GM10266 (cell line): ENCODE measurements at regions not wholly inside any gene's neighbourhood (a gene's known extent, or its start where the extent isn't known, plus 50 kb on each side); places are given as distances from the start of the nearest gene placed in this dataset.
"Not testable (repeated sequence)": the region's sequence is repeated elsewhere in the genome, so short reads cannot be mapped to it uniquely, and the experiment has no call there.

Experiments
- DNase-seq: peaks from one replicate; pipeline ENCODE4 v3.0.0; 2012; ENCODE audit errors: extremely low spot score
- TF ChIP-seq, protein P1 (sequence below): IDR thresholded peaks from 2 replicates; pipeline ENCODE4 v1.5.1; 2012; ENCODE audit warnings: mild to moderate bottlenecking, low read depth; ENCODE audit not compliant: control insufficient read depth, insufficient read depth; ENCODE audit errors: missing control alignments

DNA sequence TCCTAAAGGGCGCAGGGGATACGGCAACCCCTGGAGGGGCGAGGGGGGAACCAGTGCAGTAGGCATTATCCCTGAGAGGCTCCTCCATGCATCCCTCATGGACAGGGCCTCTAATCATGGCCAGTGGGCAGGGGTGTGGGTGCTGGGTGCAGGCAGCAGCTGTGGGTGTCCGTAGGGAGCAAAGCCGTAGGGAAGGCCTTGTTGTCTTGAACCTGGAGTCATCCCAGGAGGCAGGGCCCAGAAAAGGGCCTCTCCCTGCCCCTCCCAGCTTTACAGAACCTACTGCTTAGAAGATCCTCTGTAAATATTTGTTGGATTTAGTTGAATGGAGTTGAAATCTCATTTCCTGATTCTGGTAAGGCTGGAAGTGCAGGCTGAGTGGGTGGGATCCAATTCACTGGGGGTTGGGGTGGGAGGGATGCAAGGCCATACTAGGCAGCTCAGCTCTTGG, 207.0 kb upstream of the HAAO start:
- no peak for DNase-seq
- TF ChIP-seq, protein P1, sequence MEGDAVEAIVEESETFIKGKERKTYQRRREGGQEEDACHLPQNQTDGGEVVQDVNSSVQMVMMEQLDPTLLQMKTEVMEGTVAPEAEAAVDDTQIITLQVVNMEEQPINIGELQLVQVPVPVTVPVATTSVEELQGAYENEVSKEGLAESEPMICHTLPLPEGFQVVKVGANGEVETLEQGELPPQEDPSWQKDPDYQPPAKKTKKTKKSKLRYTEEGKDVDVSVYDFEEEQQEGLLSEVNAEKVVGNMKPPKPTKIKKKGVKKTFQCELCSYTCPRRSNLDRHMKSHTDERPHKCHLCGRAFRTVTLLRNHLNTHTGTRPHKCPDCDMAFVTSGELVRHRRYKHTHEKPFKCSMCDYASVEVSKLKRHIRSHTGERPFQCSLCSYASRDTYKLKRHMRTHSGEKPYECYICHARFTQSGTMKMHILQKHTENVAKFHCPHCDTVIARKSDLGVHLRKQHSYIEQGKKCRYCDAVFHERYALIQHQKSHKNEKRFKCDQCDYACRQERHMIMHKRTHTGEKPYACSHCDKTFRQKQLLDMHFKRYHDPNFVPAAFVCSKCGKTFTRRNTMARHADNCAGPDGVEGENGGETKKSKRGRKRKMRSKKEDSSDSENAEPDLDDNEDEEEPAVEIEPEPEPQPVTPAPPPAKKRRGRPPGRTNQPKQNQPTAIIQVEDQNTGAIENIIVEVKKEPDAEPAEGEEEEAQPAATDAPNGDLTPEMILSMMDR = no peak

DNA sequence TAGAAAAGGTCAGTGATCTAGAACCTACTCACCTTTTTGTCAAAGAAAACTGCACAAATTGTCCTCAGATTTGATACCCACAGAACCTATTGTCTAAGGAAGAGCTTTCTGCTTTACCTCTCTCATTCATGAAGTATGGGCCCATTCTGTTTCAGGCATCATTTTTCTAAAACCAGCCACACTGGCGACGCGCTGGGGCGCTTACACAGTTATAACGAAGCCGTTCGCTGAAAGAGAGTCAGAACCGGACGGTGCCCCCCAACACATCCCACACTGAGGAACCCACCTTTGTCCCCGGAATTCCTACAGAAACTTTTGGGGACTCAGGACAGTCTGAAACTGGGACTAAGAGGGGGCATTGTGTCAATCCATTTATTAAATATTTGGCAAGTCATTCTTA, 206.3 kb upstream of the HAAO start:
- TF ChIP-seq, protein P1 = no peak
- no peak for DNase-seq

DNA sequence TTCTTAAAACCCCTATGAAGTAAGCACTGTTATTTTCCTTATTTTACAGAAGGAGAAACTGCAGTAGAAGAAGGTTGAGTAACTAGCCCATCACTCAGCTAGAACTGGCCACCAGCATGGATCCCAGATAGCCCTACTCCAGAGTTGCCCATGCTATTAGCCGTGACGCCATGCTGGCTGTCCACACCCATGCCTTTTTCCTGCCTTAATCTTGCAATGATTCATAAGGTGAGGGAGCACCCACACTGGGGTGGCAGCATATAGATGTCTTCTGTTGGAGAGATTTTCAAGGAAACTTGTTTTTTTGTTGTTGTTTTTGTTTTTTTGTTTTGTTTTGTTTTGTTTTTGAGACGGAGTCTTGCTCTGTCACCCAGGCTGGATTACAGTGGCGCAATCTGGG, 204.1 kb upstream of the HAAO start:
- TF ChIP-seq, protein P1 = no peak
- DNase-seq = no peak

DNA sequence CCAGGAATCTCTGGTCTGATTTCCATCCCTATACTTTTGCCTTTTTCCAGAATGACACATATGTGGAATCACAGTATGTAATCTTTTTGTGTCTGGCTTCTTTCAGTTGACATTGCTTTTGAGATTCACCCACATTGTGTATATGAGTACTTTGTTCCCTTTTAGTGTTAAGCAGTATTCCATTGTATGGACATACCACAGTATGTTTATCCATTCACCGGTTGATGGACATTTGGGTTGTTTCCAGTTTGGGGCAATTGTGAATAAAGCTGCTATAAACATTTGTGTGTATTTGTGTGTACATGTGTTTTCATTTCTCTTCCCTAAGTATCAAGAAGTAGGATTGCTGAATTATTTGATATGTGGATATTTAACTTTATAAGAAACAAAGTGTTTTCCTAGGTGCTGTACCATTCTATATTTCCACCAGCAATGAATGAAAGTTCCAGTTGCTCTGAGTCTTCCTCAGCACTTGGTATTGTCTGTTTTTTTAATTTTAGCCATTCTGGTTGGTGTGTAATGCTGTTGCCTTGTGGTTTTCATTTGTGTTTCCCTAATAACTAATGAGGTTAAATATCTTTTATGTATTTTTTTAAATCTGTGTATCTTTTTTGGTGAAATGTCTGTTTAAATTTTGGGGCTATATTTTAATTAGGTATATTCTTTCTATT, 203.5 kb upstream of the HAAO start:
- DNase-seq = no peak
- TF ChIP-seq, protein P1 = no peak

DNA sequence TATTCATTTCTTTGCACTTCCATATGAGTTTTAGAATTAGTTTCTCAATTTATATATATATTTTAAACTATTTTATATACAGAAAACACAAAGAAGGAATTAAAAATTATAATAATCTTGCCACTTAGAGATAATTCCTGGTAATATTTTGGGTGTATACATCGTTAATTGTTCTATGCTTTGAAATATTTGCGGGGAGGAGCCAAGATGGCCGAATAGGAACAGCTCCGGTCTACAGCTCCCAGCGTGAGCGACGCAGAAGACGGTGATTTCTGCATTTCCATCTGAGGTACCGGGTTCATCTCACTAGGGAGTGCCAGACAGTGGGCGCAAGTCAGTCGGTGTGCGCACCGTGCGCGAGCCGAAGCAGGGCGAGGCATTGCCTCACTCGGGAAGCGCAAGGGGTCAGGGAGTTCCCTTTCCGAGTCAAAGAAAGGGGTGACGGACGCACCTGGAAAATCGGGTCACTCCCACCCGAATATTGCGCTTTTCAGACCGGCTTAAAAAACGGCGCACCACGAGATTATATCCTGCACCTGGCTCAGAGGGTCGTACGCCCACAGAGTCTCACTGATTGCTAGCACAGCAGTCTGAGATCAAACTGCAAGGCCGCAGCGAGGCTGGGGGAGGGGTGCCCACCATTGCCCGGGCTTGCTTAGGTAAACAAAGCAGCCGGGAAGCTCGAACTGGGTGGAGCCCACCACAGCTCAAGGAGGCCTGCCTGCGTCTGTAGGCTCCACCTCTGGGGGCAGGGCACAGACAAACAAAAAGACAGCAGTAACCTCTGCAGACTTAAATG, 197.1 kb upstream of the HAAO start:
- not testable (repeated sequence) for DNase-seq

DNA sequence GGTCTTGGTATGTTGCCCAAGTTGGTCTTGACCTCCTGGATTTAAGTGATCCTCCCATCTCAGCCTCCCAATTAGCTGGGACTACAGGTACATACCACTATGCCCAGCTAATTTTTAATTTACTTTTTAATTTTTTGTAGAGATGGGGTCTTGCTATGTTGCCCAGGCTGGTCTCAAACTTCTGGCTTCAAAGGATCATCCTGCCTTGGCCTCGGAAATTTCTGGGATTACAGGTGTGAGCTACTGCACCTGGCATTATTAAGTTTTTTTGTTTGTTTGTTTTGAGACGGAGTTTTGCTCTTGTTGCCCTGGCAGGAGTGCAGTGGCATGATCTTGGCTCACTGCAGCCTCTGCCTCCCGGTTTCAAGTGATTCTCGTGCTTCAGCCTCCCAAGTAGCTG, 195.7 kb upstream of the HAAO start:
- DNase-seq = not testable (repeated sequence)

DNA sequence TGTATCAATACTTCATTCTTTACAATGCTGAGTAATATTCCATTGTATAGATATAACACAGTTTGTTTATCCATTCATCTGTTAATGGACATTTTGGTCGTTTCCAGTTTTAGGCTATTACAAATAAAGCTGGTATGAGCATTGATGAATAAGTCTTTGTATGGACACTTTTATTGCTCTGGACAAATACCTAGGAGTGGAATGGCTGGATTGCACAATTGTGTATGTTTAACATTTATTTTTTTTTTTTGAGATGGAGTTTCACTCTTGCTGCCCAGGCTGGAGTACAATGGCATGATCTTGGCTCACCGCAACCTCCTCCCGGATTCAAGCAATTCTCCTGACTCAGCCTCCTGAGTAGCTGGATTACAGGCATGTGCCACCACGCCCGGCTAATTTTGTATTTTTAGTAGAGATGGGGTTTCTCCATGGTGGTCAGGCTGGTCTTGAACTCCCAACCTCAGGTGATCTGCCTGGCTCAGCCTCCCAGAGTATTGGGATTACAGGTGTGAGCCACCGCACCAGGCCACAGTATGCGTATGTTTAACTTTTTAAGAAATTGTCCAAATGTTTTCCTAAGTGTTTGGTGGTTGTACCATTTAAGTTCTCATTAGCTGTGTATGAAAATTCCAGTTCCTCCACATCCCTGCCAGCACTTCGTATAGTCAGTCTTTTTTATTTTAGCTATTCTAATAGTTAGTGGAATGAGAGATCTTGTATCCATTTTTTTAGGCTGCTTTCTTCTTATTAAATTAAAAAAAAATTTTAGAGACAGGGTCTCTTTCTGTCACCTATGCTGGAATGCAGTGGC, 194.9 kb upstream of the HAAO start:
- TF ChIP-seq, protein P1 = no peak
- DNase-seq = no peak

DNA sequence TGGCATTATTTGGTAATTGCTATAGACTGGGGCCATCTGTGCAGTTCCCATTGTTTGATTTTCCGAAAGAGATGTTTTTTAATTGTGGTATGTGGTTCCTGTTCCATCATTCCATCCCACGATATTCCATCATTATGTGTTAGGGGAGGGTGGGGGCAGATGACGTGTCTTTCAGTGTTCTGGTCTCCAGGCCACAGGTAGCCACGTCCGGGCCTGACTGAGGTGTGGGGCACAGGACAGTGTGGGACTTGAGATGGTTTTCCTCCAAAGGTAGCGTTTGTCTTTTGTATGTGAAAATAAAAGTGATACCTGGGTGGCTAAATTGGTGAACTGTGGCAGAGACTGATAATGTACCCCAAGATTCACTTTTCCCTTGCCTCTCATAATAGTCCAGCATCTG, 192.2 kb upstream of the HAAO start:
- no peak for DNase-seq
- TF ChIP-seq, protein P1 = no peak
